GM21825 (cell line): ENCODE measurements at regions not wholly inside any gene's neighbourhood (a gene's known extent, or its start where the extent isn't known, plus 50 kb on each side); places are given as distances from the start of the nearest gene placed in this dataset.
"Not testable (repeated sequence)": the region's sequence is repeated elsewhere in the genome, so short reads cannot be mapped to it uniquely, and the experiment has no call there.

Experiments used
- ATAC-seq: cut with Tn5 transposase; IDR thresholded peaks from one replicate; pipeline ENCODE4 v1.9.1; 2021; ENCODE audit warnings: mild to moderate bottlenecking, moderate library complexity; ENCODE audit not compliant: unreplicated experiment

- not testable (repeated sequence) for ATAC-seq
Measured at GRCh38 chr2:209145220-209145691, 278.6 kb upstream of the MAP2 start.

GRCh38 chr2:209145941-209146681, 277.7 kb upstream of the MAP2 start:
- ATAC-seq, result no peak

GRCh38 chr2:209146682-209147320, 277.0 kb upstream of the MAP2 start:
- ATAC-seq, result no peak

- ATAC-seq, result no peak
Measured at GRCh38 chr2:209147981-209148380, 275.9 kb upstream of the MAP2 start.

GRCh38 chr2:209160800-209161588, 262.9 kb upstream of the MAP2 start:
- ATAC-seq, result no peak

GRCh38 chr2:209162129-209162528, 261.7 kb upstream of the MAP2 start:
- ATAC-seq, result no peak

GRCh38 chr2:209181984-209182383, 241.9 kb upstream of the MAP2 start:
- ATAC-seq, result no peak

GRCh38 chr2:209186886-209187285, 237.0 kb upstream of the MAP2 start:
- ATAC-seq, result not testable (repeated sequence)

GRCh38 chr2:209189893-209190292, 234.0 kb upstream of the MAP2 start:
- no peak for ATAC-seq

- ATAC-seq, result no peak
Measured at GRCh38 chr2:209191139-209191538, 232.7 kb upstream of the MAP2 start.

- no peak for ATAC-seq
Measured at GRCh38 chr2:209194717-209195116, 229.1 kb upstream of the MAP2 start.

- ATAC-seq, result peak; percentile 57
Measured at GRCh38 chr2:209208211-209208610, 215.6 kb upstream of the MAP2 start.

- no peak for ATAC-seq
Measured at GRCh38 chr2:209209943-209210342, 213.9 kb upstream of the MAP2 start.

GRCh38 chr2:209230560-209230959, 193.3 kb upstream of the MAP2 start:
- ATAC-seq, result no peak

- ATAC-seq, result no peak
Measured at GRCh38 chr2:209236377-209236776, 187.5 kb upstream of the MAP2 start.

GRCh38 chr2:209238765-209239584, 184.9 kb upstream of the MAP2 start:
- no peak for ATAC-seq

- no peak for ATAC-seq
Measured at GRCh38 chr2:209239585-209239938, 184.3 kb upstream of the MAP2 start.

- ATAC-seq, result no peak
Measured at GRCh38 chr2:209240204-209240603, 183.6 kb upstream of the MAP2 start.

GRCh38 chr2:209253544-209253943, 170.3 kb upstream of the MAP2 start:
- ATAC-seq, result no peak

- no peak for ATAC-seq
Measured at GRCh38 chr2:209259767-209260166, 164.1 kb upstream of the MAP2 start.

GRCh38 chr2:209260281-209260680, 163.6 kb upstream of the MAP2 start:
- no peak for ATAC-seq
